HCT116 (cell line): ENCODE measurements at regions not wholly inside any gene's neighbourhood (a gene's known extent, or its start where the extent isn't known, plus 50 kb on each side); places are given as distances from the start of the nearest gene placed in this dataset.
A peak's percentile ranks its signal among the peaks of the same experiment; 100 is the strongest.

ENCODE experiments used
- ATAC-seq: fragments of 200-7000 bp; cut with Tn5 transposase; 2 replicates; pipeline ENCODE4 v1.9.1; 2020; ENCODE audit warnings: mild to moderate bottlenecking, moderate library complexity
- BruUV-seq: library from RNA; stranded (reverse); fragments of 400-500 nt; replicated peaks from 2 replicates; lab custom pipeline; 2021; lab: Mats Ljungman, UMichigan
- CTCF ChIA-PET: fragments of 300-600 bp; sonication (Branson Sonifier 250); formaldehyde crosslinking; loops from one replicate; lab custom pipeline; 2021; ENCODE audit warnings: antibody characterized with exemption; lab: Charles Lee
- POLR2A ChIA-PET: fragments of 300-600, 350-600 bp; sonication (Branson Sonifier 250); formaldehyde crosslinking; loops from one replicate; lab custom pipeline; 2021; ENCODE audit warnings: antibody characterized with exemption; lab: Charles Lee
- RAD21 ChIA-PET, 2 experiments: fragments of 300-600 bp; sonication (Branson Sonifier 250); formaldehyde crosslinking; loops; one replicate each; lab custom pipeline; 2023; ENCODE audit warnings: low total read pairs in 2 of 2; ENCODE audit not compliant: uncharacterized antibody in 2 of 2, unreplicated experiment in 2 of 2, low non-redundant PET in 1 of 2; lab: Charles Lee
- DNase-seq: peaks from one replicate; pipeline ENCODE4 v3.0.0-alpha.2; 2010; ENCODE audit warnings: low read depth, low spot score
- H2AFZ ChIP-seq: fragments of 200-600 bp; shearing (Covaris generic), sonication (generic); 2 replicates; pipeline ENCODE4 v1.6.1; 2017; ENCODE audit warnings: low read depth, mixed run types, mixed read lengths, antibody characterized with exemption, low read length; ENCODE audit not compliant: poor library complexity, severe bottlenecking
- H3K27ac ChIP-seq: 2 replicates; pipeline ENCODE4 v1.5.1; 2012; ENCODE audit warnings: low read depth, low read length
- H3K27me3 ChIP-seq: fragments of 200-600 bp; sonication (generic); 2 replicates; pipeline ENCODE4 v1.6.1; 2016; ENCODE audit warnings: mixed run types, low read length, mixed read lengths; ENCODE audit not compliant: insufficient read depth
- H3K36me3 ChIP-seq, 2 experiments: fragments of 200-500 bp in 1 of 2; fragments of 200-600 bp in 1 of 2; sonication (Bioruptor generic) in 1 of 2; sonication (generic) in 1 of 2; 2 replicates each; pipeline versions ENCODE4 v1.5.1 to v1.6.1; 2014 to 2016; ENCODE audit warnings: low read length in 2 of 2, inconsistent platforms in 1 of 2, mixed read lengths in 1 of 2, mixed run types in 1 of 2; ENCODE audit not compliant: insufficient read depth in 2 of 2, control insufficient read depth in 1 of 2
- H3K4me1 ChIP-seq, 2 experiments: fragments of 200-600 bp in 1 of 2; sonication (generic) in 1 of 2; 2 replicates each; pipeline versions ENCODE4 v1.5.1 to v1.6.1; 2012 to 2017; ENCODE audit warnings: low read length in 2 of 2, inconsistent platforms in 1 of 2, mild to moderate bottlenecking in 1 of 2, mixed read lengths in 1 of 2, mixed run types in 1 of 2, moderate library complexity in 1 of 2; ENCODE audit not compliant: insufficient read depth in 2 of 2, control insufficient read depth in 1 of 2
- H3K4me2 ChIP-seq: fragments of 200-600 bp; sonication (generic); 2 replicates; pipeline ENCODE4 v1.6.1; 2017; ENCODE audit warnings: mixed run types, low read length, mixed read lengths
- H3K4me3 ChIP-seq, 2 experiments: fragments of 200-600 bp in 1 of 2; sonication (generic) in 1 of 2; replicated peaks in 1 of 2; 2 replicates each; pipeline ENCODE4 v1.5.1; 2011 to 2016; ENCODE audit warnings: low read length in 2 of 2, control low read depth in 1 of 2, low read depth in 1 of 2, mild to moderate bottlenecking in 1 of 2, mixed read lengths in 1 of 2, mixed run types in 1 of 2
- H3K79me2 ChIP-seq: fragments of 200-600 bp; sonication (generic); 2 replicates; pipeline ENCODE4 v1.6.1; 2017; ENCODE audit warnings: mild to moderate bottlenecking, mixed run types, low read length, moderate library complexity, mixed read lengths; ENCODE audit not compliant: insufficient read depth
- H3K9ac ChIP-seq: fragments of 200-600 bp; sonication (generic); 2 replicates; pipeline ENCODE4 v1.6.1; 2016; ENCODE audit warnings: low read length, mixed read lengths
- H3K9me2 ChIP-seq: fragments of 200-600 bp; sonication (generic), shearing (Covaris generic); 2 replicates; pipeline ENCODE4 v1.6.1; 2017; ENCODE audit warnings: mixed run types, mild to moderate bottlenecking, moderate library complexity; ENCODE audit not compliant: insufficient read depth
- H3K9me3 ChIP-seq, 2 experiments: fragments of 200-500 bp in 1 of 2; fragments of 200-600 bp in 1 of 2; sonication (Bioruptor generic) in 1 of 2; sonication (generic) in 1 of 2; 2 replicates each; pipeline ENCODE4 v1.6.1; 2014 to 2017; ENCODE audit warnings: low read length in 2 of 2, mixed read lengths in 2 of 2, inconsistent platforms in 1 of 2, low read depth in 1 of 2, mild to moderate bottlenecking in 1 of 2, mixed run types in 1 of 2, moderate library complexity in 1 of 2; ENCODE audit not compliant: control insufficient read depth in 1 of 2, insufficient read depth in 1 of 2
- H4K20me1 ChIP-seq: fragments of 200-600 bp; sonication (generic), shearing (Covaris generic); 2 replicates; pipeline ENCODE4 v1.6.1; 2017; ENCODE audit warnings: mixed run types, mild to moderate bottlenecking, moderate library complexity; ENCODE audit not compliant: insufficient read depth
- CTCF ChIP-seq, 3 experiments: fragments of 200-600 bp in 1 of 3; sonication (generic) in 1 of 3; IDR thresholded peaks in 2 of 3; conservative IDR thresholded peaks in 1 of 3; 2 replicates each; pipeline ENCODE4 v1.5.1; 2012 to 2017; ENCODE audit warnings: low read depth in 2 of 3, low read length in 2 of 3, antibody characterized with exemption in 1 of 3, borderline replicate concordance in 1 of 3, control low read depth in 1 of 3, mild to moderate bottlenecking in 1 of 3, mixed read lengths in 1 of 3, mixed run types in 1 of 3, moderate library complexity in 1 of 3; ENCODE audit not compliant: insufficient read depth in 1 of 3
- EZH2phosphoT487 ChIP-seq: fragments of 200-600 bp; IDR thresholded peaks from 2 replicates; pipeline ENCODE4 v1.6.1; 2018; ENCODE audit warnings: antibody characterized with exemption, borderline replicate concordance
- JUND ChIP-seq: IDR thresholded peaks from 2 replicates; pipeline ENCODE4 v1.6.1; 2012
- RAD21 ChIP-seq: IDR thresholded peaks from 2 replicates; pipeline ENCODE4 v1.6.1; 2012; ENCODE audit warnings: low read depth, mild to moderate bottlenecking
- SIN3A ChIP-seq: IDR thresholded peaks from 2 replicates; pipeline ENCODE4 v1.6.1; 2012; ENCODE audit warnings: low read depth
- SRF ChIP-seq: IDR thresholded peaks from 2 replicates; pipeline ENCODE4 v1.6.1; 2012; ENCODE audit warnings: low read depth
- YY1 ChIP-seq: IDR thresholded peaks from 2 replicates; pipeline ENCODE4 v1.6.1; 2011; ENCODE audit warnings: low read length, low read depth, moderate library complexity, mild to moderate bottlenecking; ENCODE audit not compliant: insufficient replicate concordance; ENCODE audit errors: extremely low read depth
- ZBTB33 ChIP-seq: IDR thresholded peaks from 2 replicates; pipeline ENCODE4 v1.6.1; 2011; ENCODE audit warnings: mild to moderate bottlenecking, low read length, moderate library complexity; ENCODE audit not compliant: insufficient replicate concordance; ENCODE audit errors: extremely low read depth
- ZNF274 ChIP-seq: fragments of 200-500 bp; sonication (Bioruptor generic); IDR thresholded peaks from 2 replicates; pipeline ENCODE4 v1.6.1; 2014; ENCODE audit warnings: mild to moderate bottlenecking, low read depth, low read length, inconsistent platforms
- intact Hi-C: fragments of 100-400 bp; cut with micrococcal nuclease; formaldehyde crosslinking; loops from 2 replicates; pipeline ENCODE4 v1.10.0; 2022

- H3K4me2 ChIP-seq, result no peak overlapping the region
- no TSS peak for BruUV-seq
- POLR2A ChIA-PET, result no interaction called here
- H3K9ac ChIP-seq, result no peak overlapping the region
- no peaks in the 10 kb centered on the region for H3K9me3 ChIP-seq
- no peaks in the 10 kb centered on the region for H3K79me2 ChIP-seq
- TF ChIP-seq ZNF274, result no peak
- TF ChIP-seq SIN3A, result no peak
- no peak for TF ChIP-seq JUND
- no peak for TF ChIP-seq YY1
- peak in 1 of 3 experiments; percentile 29; a peak in 1 of 6 replicates for TF ChIP-seq CTCF (IDR thresholded peaks at IDR 0.05 in 2 of 3, conservative IDR thresholded peaks at IDR 0.05 in 1 of 3; ENCODE audit: borderline replicate concordance in 1 of 3, insufficient read depth in 1 of 3, low read depth in 2 of 3, low read length in 2 of 3)
- CTCF ChIA-PET, result interaction anchor here (1.0 kb wide), 2 partner anchors 9 to 1487 kb away, joined by 3 to 8 read pairs; no protein-coding TSS in a partner anchor
- no peak for ATAC-seq
- H3K4me1 ChIP-seq, result no peaks in the 10 kb centered on the region
- DNase-seq, result no peak
- no peak overlapping the region for H3K4me3 ChIP-seq
- intact Hi-C loops, result no loop called here
- no peaks in the 10 kb centered on the region for H4K20me1 ChIP-seq
- H2AFZ ChIP-seq, result no peak overlapping the region
- no peaks in the 10 kb centered on the region for H3K27me3 ChIP-seq
- H3K36me3 ChIP-seq, result no peaks in the 10 kb centered on the region
- RAD21 ChIA-PET, result no interaction called here
- no peaks in the 10 kb centered on the region for H3K9me2 ChIP-seq
- H3K27ac ChIP-seq, result no peak overlapping the region
Observed at GRCh38 chr2:41400088-41400665, 647.6 kb upstream of the PKDCC start.

- BruUV-seq, result no TSS peak
- no peaks in the 10 kb centered on the region for H3K4me1 ChIP-seq
- H3K9ac ChIP-seq, result no peak overlapping the region
- H3K4me3 ChIP-seq, result no peak overlapping the region
- intact Hi-C loops, result no loop called here
- no peaks in the 10 kb centered on the region for H3K27me3 ChIP-seq
- H3K4me2 ChIP-seq, result no peak overlapping the region
- H3K27ac ChIP-seq, result no peak overlapping the region
- ChIA-PET POLR2A (no interaction called here), RAD21 (no interaction called here), CTCF (no interaction called here)
- H3K9me3 ChIP-seq, result 0 out of 4 replicates have a peak, but pooled peaks cover 0 to 3% of the 10 kb centered on the region in 2 experiments
- H3K9me2 ChIP-seq, result no peaks in the 10 kb centered on the region
- H4K20me1 ChIP-seq, result no peaks in the 10 kb centered on the region
- no peak for TF ChIP-seq ZBTB33
- no peak for TF ChIP-seq EZH2phosphoT487
- no peak for TF ChIP-seq SRF
- no peak for TF ChIP-seq RAD21
- ATAC-seq, result no peak
- no peak overlapping the region for H2AFZ ChIP-seq
- no peak for DNase-seq
- no peaks in the 10 kb centered on the region for H3K79me2 ChIP-seq
- no peaks in the 10 kb centered on the region for H3K36me3 ChIP-seq
Observed at GRCh38 chr2:41405441-41405840, 642.4 kb upstream of the PKDCC start.
